ENCODE measurements at regions not wholly inside any gene's neighbourhood (a gene's known extent, or its start where the extent isn't known, plus 50 kb on each side); places are given as distances from the start of the nearest gene placed in this dataset.

- no peaks in the 10 kb centered on the region for H3K36me3 ChIP-seq (replicated peaks in 1 of 2; ENCODE audit: control insufficient read depth in 1 of 2, insufficient read depth in 2 of 2, low read length in 2 of 2)
- no peaks in the 10 kb centered on the region for H3K36me3 Mint-ChIP-seq
- H3K4me2 ChIP-seq (replicated peaks; ENCODE audit: extremely low read depth, low read length, poor library complexity, severe bottlenecking) = no peak overlapping the region
- H3K27me3 Mint-ChIP-seq (ENCODE audit: low read depth in 3 of 3) = peaks cover 0 to 5% (median 2%) of the 10 kb centered on the region in 3 donors
- H3K4me1 ChIP-seq (ENCODE audit: control insufficient read depth in 1 of 2, insufficient read depth in 2 of 2, low read length in 2 of 2) = peaks cover 13 to 17% of the 10 kb centered on the region in 2 donors
- no peak for DNase-seq
- H2AFZ ChIP-seq (ENCODE audit: insufficient read depth, low read depth, low read length, poor library complexity, severe bottlenecking) = no peak overlapping the region
- H3K9ac ChIP-seq (ENCODE audit: insufficient read depth, low read length, poor library complexity, severe bottlenecking) = no peak overlapping the region
- 45% methylated on average over 2 of the region's 2 CpGs for WGBS (ENCODE audit: insufficient coverage)
- no peaks in the 10 kb centered on the region for H3K27me3 ChIP-seq (ENCODE audit: control insufficient read depth in 2 of 2, insufficient read depth in 2 of 2, low read length in 2 of 2)
- H3K27ac ChIP-seq (ENCODE audit: low read depth in 1 of 2, low read length in 2 of 2) = no peak overlapping the region
- no peaks in the 10 kb centered on the region for H3K79me2 ChIP-seq (ENCODE audit: insufficient read depth, low read length)
- TF ChIP-seq CTCF (IDR thresholded peaks at IDR 0.05) = no peak
- peaks cover 18% of the 10 kb centered on the region for H3K4me1 Mint-ChIP-seq
- H3K9me3 ChIP-seq (replicated peaks in 1 of 2; ENCODE audit: control insufficient read depth in 1 of 2, insufficient read depth in 1 of 2, low read length in 2 of 2) = no peaks in the 10 kb centered on the region
- no peaks in the 10 kb centered on the region for H3K9me3 Mint-ChIP-seq
- no peak overlapping the region for H3K27ac Mint-ChIP-seq
- intact Hi-C loops (cut with micrococcal nuclease) = no loop called here
- H3K4me3 Mint-ChIP-seq = no peak overlapping the region
- H3K4me3 ChIP-seq (replicated peaks in 1 of 3; ENCODE audit: low read depth in 2 of 3, low read length in 3 of 3) = no peak overlapping the region
- no peaks in the 10 kb centered on the region for H4K20me1 ChIP-seq (ENCODE audit: insufficient read depth, low read length)
These were observed 97.7 kb upstream of the RET start for GRCh38 chr10:42979181-42979580.

- WGBS (ENCODE audit: insufficient coverage) = 86% methylated on average over 6 of the region's 12 CpGs
- no peaks in the 10 kb centered on the region for H3K79me2 ChIP-seq (ENCODE audit: insufficient read depth, low read length)
- H3K27ac ChIP-seq (ENCODE audit: low read depth in 1 of 2, low read length in 2 of 2) = no peak overlapping the region
- peaks cover 6 to 10% of the 10 kb centered on the region in 2 donors for H3K4me1 ChIP-seq (ENCODE audit: control insufficient read depth in 1 of 2, insufficient read depth in 2 of 2, low read length in 2 of 2)
- H3K9me3 ChIP-seq (replicated peaks in 1 of 2; ENCODE audit: control insufficient read depth in 1 of 2, insufficient read depth in 1 of 2, low read length in 2 of 2) = no peaks in the 10 kb centered on the region
- H3K4me2 ChIP-seq (replicated peaks; ENCODE audit: extremely low read depth, low read length, poor library complexity, severe bottlenecking) = no peak overlapping the region
- no peak overlapping the region for H3K4me3 Mint-ChIP-seq
- H3K27ac Mint-ChIP-seq = no peak overlapping the region
- H3K4me1 Mint-ChIP-seq = peaks cover 12% of the 10 kb centered on the region
- no peaks in the 10 kb centered on the region for H3K36me3 ChIP-seq (replicated peaks in 1 of 2; ENCODE audit: control insufficient read depth in 1 of 2, insufficient read depth in 2 of 2, low read length in 2 of 2)
- H3K9me3 Mint-ChIP-seq = no peaks in the 10 kb centered on the region
- peaks cover 0 to 5% (median 2%) of the 10 kb centered on the region in 3 donors for H3K27me3 Mint-ChIP-seq (ENCODE audit: low read depth in 3 of 3)
- no peaks in the 10 kb centered on the region for H4K20me1 ChIP-seq (ENCODE audit: insufficient read depth, low read length)
- H3K27me3 ChIP-seq (ENCODE audit: control insufficient read depth in 2 of 2, insufficient read depth in 2 of 2, low read length in 2 of 2) = no peaks in the 10 kb centered on the region
- DNase-seq = no peak
- no peak overlapping the region for H2AFZ ChIP-seq (ENCODE audit: insufficient read depth, low read depth, low read length, poor library complexity, severe bottlenecking)
- intact Hi-C loops (cut with micrococcal nuclease) = no loop called here
- TF ChIP-seq CTCF (IDR thresholded peaks at IDR 0.05) = no peak
- H3K4me3 ChIP-seq (replicated peaks in 1 of 3; ENCODE audit: low read depth in 2 of 3, low read length in 3 of 3) = no peak overlapping the region
- H3K9ac ChIP-seq (ENCODE audit: insufficient read depth, low read length, poor library complexity, severe bottlenecking) = no peak overlapping the region
- no peaks in the 10 kb centered on the region for H3K36me3 Mint-ChIP-seq
These were observed 97.0 kb upstream of the RET start for GRCh38 chr10:42979721-42980467.
